ENCODE measurements at regions not wholly inside any gene's neighbourhood (a gene's known extent, or its start where the extent isn't known, plus 50 kb on each side); places are given as distances from the start of the nearest gene placed in this dataset.

DNA sequence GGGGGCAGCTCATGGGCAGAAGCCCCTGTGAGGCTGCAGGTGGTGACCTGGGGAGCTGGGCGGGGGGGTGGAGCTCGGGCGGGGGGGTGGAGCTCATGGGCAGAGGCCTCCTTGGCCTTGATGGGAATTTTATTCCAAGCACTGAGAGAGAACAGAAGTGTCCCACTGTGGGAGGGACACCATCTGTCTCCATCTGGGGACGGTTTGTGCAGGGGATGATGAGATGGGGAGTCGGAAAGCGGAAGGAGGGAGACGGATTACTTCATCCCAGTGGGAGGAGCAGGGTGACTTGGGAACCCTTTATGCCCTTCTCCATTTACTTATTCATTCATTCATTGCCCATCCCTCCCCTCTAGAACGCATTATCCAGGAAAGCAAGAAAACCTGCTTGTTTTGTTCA is 304.7 kb downstream of the ADGRD1 start:
- H3K4me3 ChIP-seq (ENCODE audit: low read depth, low read length): no peak overlapping the region
- no peak for DNase-seq (ENCODE audit: low read depth)
- TF ChIP-seq, protein P1, sequence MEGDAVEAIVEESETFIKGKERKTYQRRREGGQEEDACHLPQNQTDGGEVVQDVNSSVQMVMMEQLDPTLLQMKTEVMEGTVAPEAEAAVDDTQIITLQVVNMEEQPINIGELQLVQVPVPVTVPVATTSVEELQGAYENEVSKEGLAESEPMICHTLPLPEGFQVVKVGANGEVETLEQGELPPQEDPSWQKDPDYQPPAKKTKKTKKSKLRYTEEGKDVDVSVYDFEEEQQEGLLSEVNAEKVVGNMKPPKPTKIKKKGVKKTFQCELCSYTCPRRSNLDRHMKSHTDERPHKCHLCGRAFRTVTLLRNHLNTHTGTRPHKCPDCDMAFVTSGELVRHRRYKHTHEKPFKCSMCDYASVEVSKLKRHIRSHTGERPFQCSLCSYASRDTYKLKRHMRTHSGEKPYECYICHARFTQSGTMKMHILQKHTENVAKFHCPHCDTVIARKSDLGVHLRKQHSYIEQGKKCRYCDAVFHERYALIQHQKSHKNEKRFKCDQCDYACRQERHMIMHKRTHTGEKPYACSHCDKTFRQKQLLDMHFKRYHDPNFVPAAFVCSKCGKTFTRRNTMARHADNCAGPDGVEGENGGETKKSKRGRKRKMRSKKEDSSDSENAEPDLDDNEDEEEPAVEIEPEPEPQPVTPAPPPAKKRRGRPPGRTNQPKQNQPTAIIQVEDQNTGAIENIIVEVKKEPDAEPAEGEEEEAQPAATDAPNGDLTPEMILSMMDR (IDR thresholded peaks at IDR 0.05; ENCODE audit: control insufficient read depth, extremely low read depth, insufficient read depth): no peak

- TF ChIP-seq, protein P1 (IDR thresholded peaks at IDR 0.05; ENCODE audit: control insufficient read depth, extremely low read depth, insufficient read depth): no peak
- no peak for DNase-seq (ENCODE audit: low read depth)
These were observed 306.7 kb downstream of the ADGRD1 start for GRCh38 chr12:131260251-131260905.

GRCh38 chr12:131260954-131261353 is 307.2 kb downstream of the ADGRD1 start:
- TF ChIP-seq, protein P1 (IDR thresholded peaks at IDR 0.05; ENCODE audit: control insufficient read depth, extremely low read depth, insufficient read depth): no peak
- DNase-seq (ENCODE audit: low read depth): no peak

More at GRCh38 chr12:131260251-131260905, 306.7 kb downstream of the ADGRD1 start:
- H3K4me3 ChIP-seq (ENCODE audit: low read depth, low read length): no peak overlapping the region

DNA sequence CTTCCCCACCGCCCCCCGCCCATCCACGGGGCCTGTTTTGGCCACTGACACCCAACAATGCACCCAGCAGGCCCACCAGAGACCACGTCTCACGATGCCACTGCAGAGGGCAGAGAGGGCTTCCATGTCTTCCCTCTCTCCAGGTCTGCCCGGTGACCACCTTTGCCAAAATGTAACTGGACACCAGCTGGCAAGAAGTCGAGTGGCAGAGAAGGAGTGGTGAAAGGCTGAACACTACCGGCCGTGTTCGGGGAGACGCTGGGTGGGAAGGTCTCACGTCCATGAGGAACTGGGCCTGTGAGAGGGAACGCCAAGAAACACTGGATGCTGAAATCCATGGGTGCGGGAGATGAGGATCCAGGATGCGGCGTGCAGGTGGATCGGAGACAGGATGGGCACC is 308.2 kb downstream of the ADGRD1 start:
- H3K4me3 ChIP-seq (ENCODE audit: low read depth, low read length): no peak overlapping the region
- no peak for DNase-seq (ENCODE audit: low read depth)
- TF ChIP-seq, protein P1 (IDR thresholded peaks at IDR 0.05; ENCODE audit: control insufficient read depth, extremely low read depth, insufficient read depth): no peak

More at GRCh38 chr12:131260954-131261353, 307.2 kb downstream of the ADGRD1 start:
- no peak overlapping the region for H3K4me3 ChIP-seq (ENCODE audit: low read depth, low read length)

GRCh38 chr12:131263626-131264025 is 309.9 kb downstream of the ADGRD1 start:
- TF ChIP-seq, protein P1 (IDR thresholded peaks at IDR 0.05; ENCODE audit: control insufficient read depth, extremely low read depth, insufficient read depth): no peak
- DNase-seq (ENCODE audit: low read depth): no peak
- H3K4me3 ChIP-seq (ENCODE audit: low read depth, low read length): no peak overlapping the region

GRCh38 chr12:131264635-131265034 is 310.9 kb downstream of the ADGRD1 start:
- no peak overlapping the region for H3K4me3 ChIP-seq (ENCODE audit: low read depth, low read length)
- TF ChIP-seq, protein P1 (IDR thresholded peaks at IDR 0.05; ENCODE audit: control insufficient read depth, extremely low read depth, insufficient read depth): no peak
- DNase-seq (ENCODE audit: low read depth): no peak

Measured in LNCaP clone FGC (cell line).